Subcutaneous abdominal adipose tissue (tissue), 5 donors: ENCODE measurements at regions not wholly inside any gene's neighbourhood (a gene's known extent, or its start where the extent isn't known, plus 50 kb on each side); places are given as distances from the start of the nearest gene placed in this dataset.

Experiments
- H3K27ac ChIP-seq: one replicate; pipeline ENCODE4 v1.7.0; 2013; ENCODE audit warnings: low read depth, mild to moderate bottlenecking, inconsistent platforms, low read length, moderate library complexity
- H3K27me3 ChIP-seq, 5 donors: one replicate each; pipeline ENCODE4 v1.7.0; 2013; ENCODE audit warnings: low read length in 5 of 5, inconsistent platforms in 1 of 5; ENCODE audit not compliant: control insufficient read depth in 5 of 5, insufficient read depth in 4 of 5
- H3K36me3 ChIP-seq, 5 donors: one replicate each; pipeline ENCODE4 v1.7.0; 2013; ENCODE audit warnings: low read length in 5 of 5; ENCODE audit not compliant: control insufficient read depth in 5 of 5, insufficient read depth in 5 of 5
- H3K4me1 ChIP-seq, 5 donors: one replicate each; pipeline ENCODE4 v1.7.0; 2013; ENCODE audit warnings: low read length in 5 of 5, mild to moderate bottlenecking in 3 of 5, moderate library complexity in 1 of 5; ENCODE audit not compliant: control insufficient read depth in 5 of 5, insufficient read depth in 5 of 5
- H3K4me3 ChIP-seq, 5 donors: one replicate each; pipeline ENCODE4 v1.7.0; 2013; ENCODE audit warnings: low read length in 5 of 5, low read depth in 1 of 5
- H3K9ac ChIP-seq, 5 donors: one replicate each; pipeline ENCODE4 v1.7.0; 2013; ENCODE audit warnings: low read length in 5 of 5, mild to moderate bottlenecking in 4 of 5, moderate library complexity in 3 of 5
- H3K9me3 ChIP-seq, 5 donors: one replicate each; pipeline ENCODE4 v1.7.0; 2013; ENCODE audit warnings: low read length in 5 of 5; ENCODE audit not compliant: control insufficient read depth in 5 of 5
- donor health status: healthy.
- donor health status: healthy.
- donor health status: healthy.
- donor health status: healthy.
- donor health status: healthy.

DNA sequence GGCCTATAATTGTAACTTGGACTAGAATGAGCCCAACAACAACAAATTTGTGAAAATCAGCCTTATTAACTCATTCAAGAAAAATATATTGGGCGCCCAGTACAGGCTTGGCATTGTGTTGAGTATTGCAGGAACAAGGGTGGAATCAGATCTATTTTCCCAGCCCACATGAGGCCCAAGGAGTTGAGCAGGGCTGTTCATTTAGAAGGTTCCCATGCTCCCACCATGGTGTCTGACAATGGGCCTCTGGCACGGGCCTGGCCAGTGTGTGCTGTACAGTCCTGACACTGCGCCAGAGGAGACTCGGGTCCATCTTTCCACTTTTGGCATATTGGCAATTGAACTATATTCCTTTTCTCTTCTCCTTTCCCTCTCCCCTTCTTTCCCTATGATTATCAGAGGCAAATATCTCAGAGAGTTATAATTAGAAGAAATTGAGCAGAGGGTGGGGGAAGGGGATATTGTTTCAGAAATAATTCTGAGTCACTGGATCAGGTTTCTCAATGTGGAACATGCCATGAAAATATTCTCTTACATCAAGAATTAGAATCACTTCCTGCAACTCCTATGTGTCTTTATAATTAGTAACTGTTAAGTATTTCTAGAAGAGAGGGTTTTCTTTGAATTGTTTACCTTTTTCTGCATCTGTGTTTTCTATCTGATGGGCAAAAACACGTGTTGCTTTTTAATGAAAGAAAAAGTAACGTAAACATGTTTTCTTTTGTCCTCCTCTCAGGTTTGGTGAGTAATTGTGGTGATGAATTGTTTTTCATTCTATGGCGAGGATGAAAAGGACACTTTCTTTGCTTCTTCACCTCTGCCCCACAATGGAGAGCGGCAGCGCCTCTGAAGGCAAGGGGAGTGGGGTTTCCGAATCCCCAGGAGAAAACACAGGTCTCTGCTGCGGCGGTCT, 209.4 kb downstream of the FOXA2 start:
- H3K36me3 ChIP-seq = no peaks in the 10 kb centered on the region
- H3K27ac ChIP-seq = no peak overlapping the region
- peaks cover 0 to 3% (median 0%) of the 10 kb centered on the region in 5 donors for H3K4me1 ChIP-seq
- H3K27me3 ChIP-seq = peaks cover 0 to 8% (median 2%) of the 10 kb centered on the region in 5 donors
- H3K9ac ChIP-seq = no peak overlapping the region
- no peak overlapping the region for H3K4me3 ChIP-seq
- no peaks in the 10 kb centered on the region for H3K9me3 ChIP-seq

DNA sequence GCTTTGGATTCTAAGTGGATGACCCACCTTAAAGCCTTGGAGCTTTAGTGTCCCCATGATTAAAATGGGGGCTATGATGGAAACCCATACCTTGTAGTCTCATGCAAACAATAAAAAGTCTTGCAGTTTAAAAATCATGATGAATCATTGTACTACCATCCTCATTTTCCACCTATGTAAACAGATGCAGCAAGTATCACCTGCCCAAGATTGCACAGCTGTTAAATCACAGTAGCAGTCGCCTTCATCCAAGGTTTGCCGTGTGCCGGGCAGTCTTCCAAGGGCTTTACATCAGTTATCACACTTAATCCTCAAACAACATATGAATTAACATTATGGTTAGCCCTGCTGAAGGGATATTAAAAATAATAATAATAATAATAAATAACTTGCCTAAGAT, 210.3 kb downstream of the FOXA2 start:
- Histone ChIP-seq H3K9ac (no peak overlapping the region), H3K4me1 (peaks cover 0 to 3% (median 0%) of the 10 kb centered on the region in 5 donors), H3K4me3 (no peak overlapping the region), H3K27ac (no peak overlapping the region), H3K27me3 (peaks cover 0 to 8% (median 2%) of the 10 kb centered on the region in 5 donors), H3K36me3 (no peaks in the 10 kb centered on the region), H3K9me3 (no peaks in the 10 kb centered on the region)

DNA sequence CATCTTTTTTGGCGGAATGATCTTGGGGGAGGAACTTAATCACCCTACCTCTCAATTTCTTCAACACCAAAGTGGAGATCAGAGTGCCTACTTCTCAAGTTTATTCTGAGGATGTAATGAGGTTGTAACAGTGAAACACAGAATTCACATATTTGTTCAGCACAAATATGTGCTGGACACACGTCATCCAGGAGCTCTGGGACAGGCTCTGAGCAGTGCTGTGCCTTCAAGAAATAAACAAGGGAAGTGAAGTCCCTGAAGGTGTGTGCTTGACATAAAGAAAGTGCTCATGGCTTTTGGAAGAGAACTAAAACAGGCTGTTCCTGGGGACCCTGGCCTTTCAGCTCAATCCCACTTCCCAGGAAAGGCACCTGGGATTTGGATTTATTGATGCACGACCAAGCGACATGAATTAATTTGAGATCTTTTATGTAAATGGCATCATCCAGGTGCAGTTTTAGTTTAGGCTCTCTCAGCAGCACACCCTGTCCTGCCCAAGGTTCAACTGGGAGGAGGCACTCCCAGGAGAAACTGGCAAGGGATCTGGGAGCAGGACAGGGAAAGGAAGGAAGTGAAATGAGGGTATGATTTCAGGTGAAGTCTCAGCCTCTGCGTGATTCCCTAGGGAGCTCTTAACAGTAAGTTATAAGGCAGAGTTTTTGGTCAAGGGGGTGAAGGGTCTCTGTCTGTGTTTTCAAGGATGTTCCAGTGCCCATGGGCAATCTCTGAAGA, 211.0 kb downstream of the FOXA2 start:
- Histone ChIP-seq H3K36me3 (no peaks in the 10 kb centered on the region), H3K27me3 (peaks cover 0 to 8% (median 2%) of the 10 kb centered on the region in 5 donors), H3K4me3 (no peak overlapping the region), H3K9ac (no peak overlapping the region), H3K4me1 (peaks cover 0 to 3% (median 0%) of the 10 kb centered on the region in 5 donors), H3K27ac (no peak overlapping the region), H3K9me3 (no peaks in the 10 kb centered on the region)

DNA sequence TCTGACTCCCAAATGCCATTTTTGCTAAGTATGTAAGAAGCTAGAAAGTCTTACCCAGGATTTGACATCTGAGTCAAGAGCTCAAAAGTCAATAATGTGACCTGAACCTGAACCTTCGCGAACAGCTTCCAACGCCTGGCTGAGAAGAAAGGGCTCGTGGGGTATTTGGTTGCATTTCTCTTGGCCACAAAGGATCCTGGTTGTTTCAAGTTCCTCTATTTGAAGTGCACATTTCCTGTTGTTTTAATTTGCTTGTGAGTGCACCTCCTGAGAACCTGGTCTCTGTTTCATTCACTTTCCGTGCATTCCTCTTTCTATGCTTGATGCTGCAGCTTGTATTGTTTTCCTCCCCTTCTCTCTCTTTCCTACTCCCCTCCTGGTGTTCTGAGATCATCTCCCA, 212.5 kb downstream of the FOXA2 start:
- Histone ChIP-seq H3K27me3 (peaks cover 0 to 8% (median 3%) of the 10 kb centered on the region in 5 donors), H3K4me3 (no peak overlapping the region)

DNA sequence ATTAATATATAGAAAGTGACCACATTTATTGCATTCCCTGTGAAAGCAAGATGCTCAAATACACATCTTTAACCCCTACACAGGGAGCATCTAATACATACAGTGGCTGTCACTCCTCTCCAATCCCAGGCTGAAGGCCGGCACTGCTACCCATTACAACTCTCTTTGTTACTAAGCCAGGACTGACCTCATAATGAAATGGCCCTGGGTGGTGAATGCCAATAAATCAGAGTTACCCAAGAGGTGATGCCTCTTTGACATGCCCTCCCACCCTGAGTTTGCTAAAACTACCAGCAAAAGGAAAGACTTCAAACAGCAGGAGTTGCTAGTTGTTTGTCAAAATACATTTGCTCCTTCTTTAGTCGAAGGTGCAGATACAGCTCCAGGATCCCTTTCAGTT, 214.2 kb downstream of the FOXA2 start:
- Histone ChIP-seq H3K4me3 (no peak overlapping the region), H3K36me3 (no peaks in the 10 kb centered on the region), H3K9me3 (no peaks in the 10 kb centered on the region), H3K27ac (no peak overlapping the region), H3K9ac (no peak overlapping the region), H3K4me1 (peaks cover 0 to 6% (median 2%) of the 10 kb centered on the region in 5 donors), H3K27me3 (peaks cover 0 to 8% (median 3%) of the 10 kb centered on the region in 5 donors)

More for the DNA sequence above, 212.5 kb downstream of the FOXA2 start:
- H3K9ac ChIP-seq = no peak overlapping the region
- H3K9me3 ChIP-seq = no peaks in the 10 kb centered on the region
- H3K4me1 ChIP-seq = peaks cover 0 to 3% (median 2%) of the 10 kb centered on the region in 5 donors
- no peak overlapping the region for H3K27ac ChIP-seq
- no peaks in the 10 kb centered on the region for H3K36me3 ChIP-seq

DNA sequence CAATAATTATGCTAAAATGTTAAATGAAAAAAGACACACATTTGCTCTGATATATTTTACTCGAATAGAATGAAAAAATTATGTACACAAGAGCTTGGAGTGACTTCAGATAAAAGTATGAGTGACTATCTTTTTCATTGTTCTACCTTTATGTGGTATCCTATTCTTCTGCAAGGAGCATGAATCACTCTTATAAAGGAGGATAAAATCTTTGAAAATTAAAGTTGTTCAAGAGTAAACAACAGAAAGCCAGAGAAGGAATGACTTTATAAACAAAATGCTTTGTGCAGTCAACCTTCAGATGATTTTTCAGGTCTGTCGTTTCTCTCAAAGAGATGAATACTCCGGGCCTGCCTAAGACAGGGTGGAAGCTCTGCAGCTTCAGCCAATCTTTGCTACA, 215.3 kb downstream of the FOXA2 start:
- Histone ChIP-seq H3K36me3 (no peaks in the 10 kb centered on the region), H3K9me3 (peaks cover 0 to 3% (median 0%) of the 10 kb centered on the region in 5 donors), H3K4me1 (peaks cover 0 to 6% (median 2%) of the 10 kb centered on the region in 5 donors), H3K4me3 (no peak overlapping the region), H3K27ac (no peak overlapping the region), H3K27me3 (peaks cover 0 to 8% (median 3%) of the 10 kb centered on the region in 5 donors), H3K9ac (no peak overlapping the region)

DNA sequence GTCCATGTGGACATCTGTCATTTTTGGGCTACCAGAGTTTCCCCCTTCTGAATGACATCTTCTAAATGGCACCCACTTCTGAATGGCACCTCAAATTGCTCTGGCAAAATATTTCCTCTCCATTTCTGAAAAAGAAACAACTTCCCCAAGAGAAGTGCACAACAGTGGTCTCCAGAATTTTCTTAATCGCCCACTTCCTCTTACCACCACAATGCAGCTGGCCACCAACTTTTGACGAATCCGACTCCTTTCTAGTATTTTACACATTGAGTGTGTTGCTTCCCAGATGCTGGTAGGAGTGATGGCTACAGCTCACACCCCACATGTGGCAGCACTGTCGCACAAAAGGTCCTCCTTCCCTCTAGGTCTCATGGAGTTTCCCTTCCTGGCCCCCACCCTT, 216.1 kb downstream of the FOXA2 start:
- Histone ChIP-seq H3K4me1 (peaks cover 0 to 6% (median 2%) of the 10 kb centered on the region in 5 donors), H3K27me3 (peaks cover 0 to 8% (median 3%) of the 10 kb centered on the region in 5 donors), H3K4me3 (no peak overlapping the region), H3K9me3 (peaks cover 0 to 10% (median 0%) of the 10 kb centered on the region in 5 donors), H3K9ac (no peak overlapping the region), H3K27ac (no peak overlapping the region), H3K36me3 (no peaks in the 10 kb centered on the region)

DNA sequence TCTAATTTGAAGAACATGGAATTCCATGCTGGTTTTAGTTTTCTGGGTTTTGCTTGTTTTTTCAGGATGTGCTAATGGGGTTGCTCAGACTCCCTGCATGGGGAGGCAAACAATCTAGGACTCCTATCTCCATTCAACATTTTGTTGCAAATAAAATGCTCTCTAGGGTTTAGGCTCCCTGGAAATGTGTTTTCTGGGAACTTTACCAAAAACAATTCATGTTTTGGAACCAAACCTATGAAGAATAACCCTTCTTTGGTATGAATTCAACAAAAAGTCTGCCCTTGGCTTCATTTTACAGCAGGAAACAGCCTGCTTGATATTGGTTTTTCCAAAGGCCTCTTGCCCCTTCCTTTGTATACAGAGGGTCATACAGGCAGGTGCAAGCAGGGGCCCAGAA, 217.7 kb downstream of the FOXA2 start:
- H3K27ac ChIP-seq = no peak overlapping the region
- peaks cover 0 to 7% (median 3%) of the 10 kb centered on the region in 5 donors for H3K27me3 ChIP-seq
- H3K9ac ChIP-seq = no peak overlapping the region
- no peaks in the 10 kb centered on the region for H3K36me3 ChIP-seq
- H3K4me1 ChIP-seq = peaks cover 0 to 6% (median 0%) of the 10 kb centered on the region in 5 donors
- no peak overlapping the region for H3K4me3 ChIP-seq
- peaks cover 0 to 10% (median 0%) of the 10 kb centered on the region in 5 donors for H3K9me3 ChIP-seq

DNA sequence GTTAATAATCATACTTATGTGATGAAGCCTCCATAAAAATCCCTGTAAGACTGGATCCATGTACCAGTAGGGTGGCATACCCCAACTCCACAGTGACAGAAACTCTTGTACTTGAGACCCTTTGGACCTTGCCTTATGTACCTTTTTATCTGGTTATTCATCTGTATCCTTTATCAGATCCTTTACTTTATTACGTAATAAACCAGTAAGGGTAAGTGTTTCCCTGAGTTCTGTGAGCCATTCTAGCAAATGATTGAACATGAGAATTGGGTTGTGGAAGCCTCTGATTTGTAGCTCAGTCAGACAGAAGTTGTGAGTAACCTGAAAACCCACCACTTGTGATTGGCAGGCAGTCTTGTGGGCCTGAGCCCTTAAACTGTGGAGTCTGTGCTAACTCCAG, 229.7 kb downstream of the FOXA2 start:
- Histone ChIP-seq H3K9me3 (no peaks in the 10 kb centered on the region), H3K9ac (no peak overlapping the region)

DNA sequence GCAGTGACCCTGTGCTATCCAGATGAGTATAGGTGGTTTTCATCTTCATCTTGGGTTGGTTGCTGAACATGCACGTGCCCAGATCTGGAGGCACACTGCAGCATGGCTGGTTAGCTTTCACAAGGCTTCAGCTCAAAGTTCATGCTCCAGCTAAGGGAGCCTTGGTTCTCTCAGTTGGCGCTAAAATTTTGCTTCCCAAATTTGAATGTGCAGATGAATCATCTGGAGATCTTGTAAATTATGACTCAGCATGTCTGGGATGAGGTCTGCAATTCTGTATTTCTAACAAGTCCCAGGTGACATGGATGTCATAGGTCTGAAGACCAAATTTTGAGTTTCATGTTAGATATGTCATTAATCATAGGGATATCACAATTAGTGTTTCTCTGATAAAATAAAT, 230.8 kb downstream of the FOXA2 start:
- no peak overlapping the region for H3K9ac ChIP-seq
- no peaks in the 10 kb centered on the region for H3K4me1 ChIP-seq
- H3K4me3 ChIP-seq = no peak overlapping the region
- H3K36me3 ChIP-seq = no peaks in the 10 kb centered on the region
- peaks cover 2 to 10% (median 4%) of the 10 kb centered on the region in 5 donors for H3K27me3 ChIP-seq
- no peak overlapping the region for H3K27ac ChIP-seq
- no peaks in the 10 kb centered on the region for H3K9me3 ChIP-seq

More for the DNA sequence above, 229.7 kb downstream of the FOXA2 start:
- H3K4me3 ChIP-seq = no peak overlapping the region
- no peak overlapping the region for H3K27ac ChIP-seq
- peaks cover 3 to 7% (median 4%) of the 10 kb centered on the region in 5 donors for H3K27me3 ChIP-seq
- no peaks in the 10 kb centered on the region for H3K36me3 ChIP-seq
- no peaks in the 10 kb centered on the region for H3K4me1 ChIP-seq
